Mucosa of gallbladder (tissue), 1 donor: ENCODE measurements at regions not wholly inside any gene's neighbourhood (a gene's known extent, or its start where the extent isn't known, plus 50 kb on each side); places are given as distances from the start of the nearest gene placed in this dataset.
"Not testable (repeated sequence)": the region's sequence is repeated elsewhere in the genome, so short reads cannot be mapped to it uniquely, and the experiment has no call there.

ENCODE experiments used
- DNase-seq: peaks from one replicate; pipeline ENCODE4 v3.0.0-alpha.2; 2020; ENCODE audit warnings: low spot score
- donor health status: DM: no; HTN: no; CAD: no.

GRCh38 chr4:20196476-20196875, 55.2 kb upstream of the SLIT2 start:
- no peak for DNase-seq

GRCh38 chr4:20195071-20195885, 56.4 kb upstream of the SLIT2 start:
- DNase-seq, result no peak

- DNase-seq, result no peak
These were observed 57.3 kb upstream of the SLIT2 start for GRCh38 chr4:20194123-20195013.

- DNase-seq, result no peak
These were observed 58.4 kb upstream of the SLIT2 start for GRCh38 chr4:20193141-20193936.

- DNase-seq, result no peak
These were observed 59.0 kb upstream of the SLIT2 start for GRCh38 chr4:20192736-20193135.

GRCh38 chr4:20185103-20185502, 66.6 kb upstream of the SLIT2 start:
- DNase-seq, result no peak

- not testable (repeated sequence) for DNase-seq
These were observed 68.6 kb upstream of the SLIT2 start for GRCh38 chr4:20183131-20183530.

- no peak for DNase-seq
These were observed 69.8 kb upstream of the SLIT2 start for GRCh38 chr4:20181926-20182325.

- DNase-seq, result no peak
These were observed 71.2 kb upstream of the SLIT2 start for GRCh38 chr4:20180509-20180908.

GRCh38 chr4:20178902-20179576, 72.7 kb upstream of the SLIT2 start:
- DNase-seq, result no peak

GRCh38 chr4:20176881-20177280, 74.8 kb upstream of the SLIT2 start:
- DNase-seq, result no peak

GRCh38 chr4:20172070-20172760, 79.5 kb upstream of the SLIT2 start:
- no peak for DNase-seq

GRCh38 chr4:20166544-20166943, 85.2 kb upstream of the SLIT2 start:
- DNase-seq, result no peak

GRCh38 chr4:20159516-20159915, 92.2 kb upstream of the SLIT2 start:
- DNase-seq, result no peak

GRCh38 chr4:20158195-20158594, 93.5 kb upstream of the SLIT2 start:
- no peak for DNase-seq

GRCh38 chr4:20151436-20151835, 100.3 kb upstream of the SLIT2 start:
- no peak for DNase-seq

GRCh38 chr4:20149143-20149542, 102.6 kb upstream of the SLIT2 start:
- not testable (repeated sequence) for DNase-seq

GRCh38 chr4:20137176-20137575, 114.5 kb upstream of the SLIT2 start:
- DNase-seq, result no peak

- DNase-seq, result no peak
These were observed 124.1 kb upstream of the SLIT2 start for GRCh38 chr4:20127626-20128025.

- DNase-seq, result no peak
These were observed 124.8 kb upstream of the SLIT2 start for GRCh38 chr4:20126906-20127305.
